GM19438 (cell line): ENCODE measurements at regions not wholly inside any gene's neighbourhood (a gene's known extent, or its start where the extent isn't known, plus 50 kb on each side); places are given as distances from the start of the nearest gene placed in this dataset.
"Not testable (repeated sequence)": the region's sequence is repeated elsewhere in the genome, so short reads cannot be mapped to it uniquely, and the experiment has no call there.

Experiments used
- ATAC-seq: cut with Tn5 transposase; IDR thresholded peaks from one replicate; pipeline ENCODE4 v1.9.1; 2021; ENCODE audit warnings: low read depth; ENCODE audit not compliant: unreplicated experiment

DNA sequence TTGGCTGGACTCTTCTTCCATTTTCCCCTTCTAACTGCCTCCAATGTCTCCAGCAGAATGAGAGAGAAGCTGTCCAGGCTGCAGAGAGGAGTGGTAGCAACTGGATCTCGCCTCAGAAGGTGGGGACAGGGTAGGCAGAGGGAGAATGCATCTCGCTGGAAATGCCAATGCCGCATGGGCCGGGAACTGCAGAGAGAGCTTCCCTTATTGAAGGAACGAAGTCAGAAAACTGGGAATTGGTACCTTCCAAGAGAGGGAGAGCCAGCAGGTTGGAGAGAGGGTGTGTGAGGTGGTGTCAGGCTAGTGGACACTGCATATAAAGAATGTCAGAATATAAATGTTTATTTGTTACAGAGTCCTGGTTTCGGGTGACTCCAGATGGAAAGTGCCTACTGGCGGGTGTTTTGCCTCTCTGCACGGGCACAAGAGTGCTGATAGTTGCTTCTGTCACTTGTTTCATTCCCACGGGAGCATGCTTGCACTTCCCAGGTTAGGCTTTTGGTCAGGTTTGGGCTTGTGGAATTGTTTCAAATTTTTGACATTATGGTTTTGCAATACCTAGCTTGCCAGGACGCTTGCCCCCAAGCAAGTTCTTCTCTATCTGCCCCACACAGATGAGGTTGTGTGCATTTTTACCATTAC lies 156.8 kb upstream of the STS start:
- ATAC-seq, result no peak

DNA sequence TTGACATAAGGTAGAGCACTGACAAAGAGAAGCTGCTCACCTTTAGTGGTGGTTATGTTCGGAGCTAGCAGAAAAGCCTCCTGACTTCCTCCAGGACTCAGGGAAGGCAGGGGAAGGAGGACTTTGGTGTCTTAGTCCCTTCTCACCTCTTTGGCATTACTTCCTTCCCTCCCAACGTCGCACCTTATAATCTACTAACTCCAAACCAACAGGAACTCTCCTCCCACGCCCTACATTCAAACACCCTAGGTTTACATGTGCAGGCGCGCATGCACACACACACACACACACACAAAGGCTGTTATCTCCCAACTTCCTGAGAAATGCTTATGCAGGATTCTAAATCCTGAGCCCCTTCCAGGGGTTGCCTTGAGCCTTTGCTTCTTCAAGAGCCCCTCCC lies 157.7 kb upstream of the STS start:
- ATAC-seq, result no peak

DNA sequence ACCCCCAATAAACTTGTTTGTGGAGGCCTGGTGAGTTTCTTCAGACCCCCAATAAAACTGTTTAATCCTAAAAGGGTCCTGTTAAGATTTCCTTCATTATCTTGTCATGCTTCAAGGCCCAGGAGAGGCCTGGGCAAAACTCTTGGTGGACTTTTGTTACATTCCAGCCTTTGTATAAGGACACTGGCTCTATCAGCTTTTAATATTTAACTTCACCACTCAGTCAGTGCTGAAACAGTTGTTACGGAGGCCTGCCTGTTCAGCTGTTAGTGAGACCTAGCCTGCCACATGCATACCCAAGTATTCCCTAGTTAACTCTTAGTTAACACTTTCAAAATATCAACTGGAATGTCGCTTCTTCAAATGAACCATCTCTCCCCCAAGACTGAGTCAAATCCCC lies 158.8 kb upstream of the STS start:
- ATAC-seq, result not testable (repeated sequence)

DNA sequence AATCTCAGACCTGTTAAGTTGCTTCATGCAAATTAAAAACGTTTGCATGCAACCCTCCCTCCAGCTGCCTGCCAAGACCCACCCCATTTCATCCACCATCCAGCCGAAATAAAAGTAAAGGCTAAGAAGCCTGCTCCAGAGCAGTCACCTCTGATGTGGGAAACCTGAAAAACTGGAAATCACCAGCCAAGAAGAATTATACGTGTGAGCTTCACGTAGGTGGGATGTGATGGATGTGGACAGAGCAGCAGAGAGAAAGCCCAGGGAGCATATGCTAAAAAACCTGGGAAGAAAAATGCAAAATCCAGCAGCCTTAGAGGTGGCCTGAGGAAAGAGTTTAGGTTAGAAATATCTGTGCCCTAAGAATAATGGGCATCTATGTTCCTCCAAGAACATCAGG lies 160.6 kb upstream of the STS start:
- no peak for ATAC-seq

DNA sequence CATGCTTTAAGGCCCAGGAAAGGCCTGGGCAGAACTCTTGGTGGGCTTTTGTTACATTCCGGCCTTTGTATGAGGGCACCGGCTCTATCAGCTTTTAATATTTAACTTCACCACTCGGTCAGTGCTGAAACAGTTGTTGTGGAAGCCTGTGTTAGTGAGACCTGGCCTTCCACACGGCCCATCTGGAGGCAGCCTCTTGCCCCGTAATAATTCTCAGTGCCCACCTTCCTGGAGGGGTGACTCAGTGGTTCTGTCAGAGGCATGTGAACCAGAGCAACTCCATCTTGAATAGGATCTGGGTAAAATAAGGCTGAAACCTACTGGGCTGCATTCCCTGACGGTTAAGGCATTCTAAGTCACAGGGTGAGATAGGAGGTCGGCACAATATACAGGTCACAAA lies 162.0 kb upstream of the STS start:
- no peak for ATAC-seq

DNA sequence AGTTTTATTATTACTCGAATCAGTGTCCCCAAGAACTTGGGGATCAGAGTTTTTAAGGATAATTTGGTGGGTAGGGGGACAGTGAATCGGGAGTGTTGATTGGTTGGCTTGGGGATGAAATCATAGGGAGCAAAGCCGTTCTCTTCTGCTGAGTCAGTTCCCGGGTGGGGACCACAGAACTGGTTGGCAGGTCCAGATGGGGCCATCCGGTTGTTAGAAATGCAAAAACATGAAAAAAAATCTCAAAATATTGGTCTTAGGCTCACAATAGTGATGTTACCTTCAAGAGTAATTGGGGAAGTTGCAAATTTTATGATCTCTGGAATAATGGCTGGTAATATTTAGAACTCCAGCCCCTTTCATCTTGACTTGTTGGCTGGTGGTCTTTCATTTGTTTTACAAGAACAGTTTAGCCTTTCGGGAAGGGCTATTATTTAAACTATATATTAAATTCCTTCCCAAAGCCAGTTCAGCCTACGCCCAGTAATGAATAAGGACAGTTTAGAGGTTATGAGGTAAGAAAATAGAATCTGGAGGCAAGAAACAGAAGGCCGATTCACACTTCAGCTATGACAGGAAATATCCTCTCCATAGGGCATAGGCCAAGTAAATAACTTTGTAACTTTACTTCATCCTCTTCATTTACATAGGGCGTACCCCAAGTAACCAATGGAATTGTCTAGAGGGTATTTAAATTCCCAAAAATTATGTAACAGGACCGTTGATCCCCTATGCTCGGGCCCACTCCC lies 164.1 kb upstream of the STS start:
- ATAC-seq, result no peak

DNA sequence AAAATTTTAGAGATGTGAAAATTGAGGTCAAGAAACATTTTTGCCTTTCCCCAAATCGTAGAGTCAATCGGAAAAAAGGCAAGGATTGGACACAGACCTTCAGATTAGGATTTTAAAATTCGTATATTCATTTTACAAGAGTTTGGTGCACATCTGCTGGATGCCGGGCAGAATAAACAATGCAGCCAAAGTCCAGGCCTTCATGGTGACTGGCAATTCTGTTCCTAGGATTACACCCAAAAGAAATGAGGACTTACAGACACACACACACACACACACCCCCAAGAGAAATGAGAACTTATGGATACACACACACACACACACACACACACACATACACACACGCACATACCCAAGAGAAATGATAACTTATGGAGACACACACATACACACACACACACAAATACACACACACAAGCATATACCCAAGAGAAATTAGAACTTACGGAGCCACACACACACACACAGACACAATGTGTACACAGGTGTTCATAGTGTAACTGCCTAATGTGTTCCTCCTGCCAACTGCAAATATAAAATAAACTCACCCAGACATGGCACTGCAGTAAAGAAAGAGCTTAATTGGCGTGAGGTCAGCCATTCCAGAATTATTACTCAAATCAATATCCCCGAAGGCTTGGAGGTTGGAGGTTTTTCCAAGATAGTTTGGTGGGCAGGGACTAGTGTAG lies 165.7 kb upstream of the STS start:
- ATAC-seq, result no peak

DNA sequence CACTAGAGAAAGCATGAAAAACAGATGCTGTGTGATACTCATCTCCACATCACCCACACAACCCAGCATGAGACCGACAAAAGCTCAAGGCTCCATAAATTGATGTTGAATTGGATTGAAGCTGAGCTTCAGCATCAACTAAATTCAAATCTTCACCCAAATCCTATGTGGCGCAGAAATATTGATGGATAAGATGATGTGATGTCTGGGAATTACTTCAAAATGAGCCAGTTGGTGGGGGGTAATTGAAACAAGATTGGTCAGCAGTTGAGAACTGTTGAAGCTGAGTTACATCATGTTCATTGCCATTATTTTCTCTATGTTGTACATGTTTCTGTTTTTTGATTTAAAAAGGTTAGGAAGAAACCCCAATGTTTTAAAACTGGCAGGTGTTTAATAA lies 166.5 kb upstream of the STS start:
- ATAC-seq, result no peak

DNA sequence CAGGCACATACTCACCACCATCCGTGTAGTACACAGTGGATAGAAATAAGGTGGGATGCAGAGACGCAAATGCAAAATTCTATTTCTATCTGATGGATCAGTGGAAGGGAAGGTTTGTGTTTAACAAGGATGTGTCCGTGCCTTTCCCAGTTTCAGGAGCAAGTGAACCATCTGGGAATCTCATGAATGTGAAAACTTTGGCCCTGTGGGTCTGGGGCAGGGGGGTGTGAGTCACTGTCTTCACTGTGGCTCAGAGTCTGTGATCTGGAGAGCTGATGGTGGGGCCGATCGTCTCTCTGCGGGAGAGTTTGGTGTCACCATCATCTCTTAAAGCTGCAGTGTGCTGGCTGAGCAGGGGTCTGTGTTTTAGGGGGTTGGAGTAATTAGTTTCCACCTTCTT lies 179.3 kb upstream of the STS start:
- ATAC-seq, result no peak

DNA sequence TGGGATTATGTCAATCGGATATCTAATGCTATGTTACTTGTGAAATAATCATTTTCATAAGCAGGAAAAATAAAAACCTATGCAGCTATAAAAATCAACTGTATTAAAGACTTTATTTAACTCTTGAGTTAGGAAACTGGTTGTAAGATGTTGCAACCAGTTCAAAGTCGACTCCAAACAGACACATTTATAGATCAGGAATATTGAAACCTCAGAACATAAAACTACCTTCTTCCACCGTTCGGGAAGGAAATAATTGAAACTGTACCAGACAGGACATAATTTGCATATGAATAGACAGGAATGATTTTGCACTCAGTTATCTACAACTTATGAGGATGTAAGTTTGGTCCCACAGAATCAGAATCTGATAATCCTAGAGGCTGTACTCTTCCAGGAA lies 181.8 kb upstream of the STS start:
- no peak for ATAC-seq

DNA sequence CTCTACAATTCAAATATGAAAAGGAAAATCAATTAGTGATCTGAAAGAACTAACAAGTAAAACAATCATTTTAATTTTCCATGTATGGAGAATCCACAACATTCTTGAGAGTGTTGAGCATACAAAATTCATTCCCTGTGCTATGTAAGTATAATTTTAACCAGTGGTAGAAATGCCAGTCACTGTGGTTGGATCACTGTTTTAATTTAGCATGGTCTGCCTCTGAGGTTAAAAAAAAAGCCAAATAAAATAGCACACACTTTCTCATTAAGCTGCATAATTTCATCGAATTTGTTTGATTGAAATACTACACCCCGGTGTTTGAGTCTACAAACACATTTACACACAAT lies 185.5 kb upstream of the STS start:
- no peak for ATAC-seq

DNA sequence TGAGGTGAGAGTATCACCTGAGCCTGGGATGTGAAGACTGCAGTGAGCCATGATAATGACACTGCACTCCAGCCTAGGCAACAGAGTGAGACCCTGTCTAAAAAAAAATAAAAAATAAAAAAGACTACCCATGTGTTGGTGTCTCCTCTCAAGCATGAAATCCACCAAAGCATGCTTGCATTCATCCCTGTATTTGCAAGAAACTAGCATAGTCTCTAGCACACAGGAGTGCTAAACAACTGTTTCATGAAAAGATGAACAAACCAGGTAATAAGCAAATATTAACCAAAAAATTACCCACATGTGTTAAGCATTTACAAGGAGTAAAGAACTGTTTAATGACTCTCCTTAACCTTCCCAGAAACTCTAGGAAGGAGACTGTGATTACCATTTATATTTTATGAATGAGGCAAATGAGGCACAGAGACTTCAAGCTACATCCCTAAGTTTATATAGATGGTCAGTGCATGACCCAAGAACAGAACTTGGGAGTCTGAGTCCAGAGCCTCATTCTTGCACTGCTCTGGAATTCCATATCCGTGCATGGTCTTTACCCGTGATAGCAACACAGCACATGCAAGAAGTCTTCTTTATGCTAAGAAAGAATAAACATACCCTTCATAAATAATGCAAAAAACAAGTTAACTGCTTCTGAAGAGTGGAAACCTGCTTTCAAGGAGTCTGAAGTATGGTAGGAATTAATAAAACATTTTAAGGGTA lies 186.1 kb upstream of the STS start:
- no peak for ATAC-seq

DNA sequence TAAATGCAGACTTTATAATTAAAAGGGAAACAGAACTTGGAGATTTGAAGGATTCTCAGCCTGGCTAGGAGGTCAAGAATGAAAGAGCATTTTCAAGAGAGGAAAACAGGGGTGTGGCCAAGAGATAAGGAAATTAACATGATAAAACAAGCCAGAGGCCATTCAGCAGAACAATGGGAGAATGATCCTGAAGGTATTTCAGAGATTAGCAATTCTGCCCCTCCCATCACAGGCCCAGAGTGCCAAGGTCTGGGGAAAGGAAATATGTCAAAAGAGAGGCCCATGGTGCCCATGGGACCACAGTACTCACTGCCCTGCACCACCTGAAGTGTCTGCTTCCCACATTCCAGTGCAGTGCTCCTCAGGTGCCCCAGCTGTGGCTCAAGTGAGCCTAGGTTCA lies 188.5 kb upstream of the STS start:
- no peak for ATAC-seq

DNA sequence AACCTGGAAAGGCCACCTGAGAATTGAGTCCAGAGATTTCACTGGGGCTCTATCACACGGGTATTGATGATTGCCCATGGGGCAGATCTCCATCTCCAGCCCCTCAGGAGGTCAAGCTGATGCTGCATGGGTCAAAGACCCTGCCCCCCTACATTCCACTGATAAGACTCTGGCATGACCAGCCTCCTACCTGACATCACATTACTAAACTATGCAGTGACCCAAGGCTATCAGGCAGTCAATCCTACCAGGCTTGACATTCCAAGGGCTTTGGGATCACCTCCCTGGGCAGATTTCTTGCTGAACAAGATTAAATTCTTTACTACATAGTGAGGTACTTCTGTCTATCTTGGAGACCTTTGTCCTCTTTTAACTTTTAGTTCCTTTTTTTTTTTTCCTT lies 192.7 kb upstream of the STS start:
- ATAC-seq, result no peak

DNA sequence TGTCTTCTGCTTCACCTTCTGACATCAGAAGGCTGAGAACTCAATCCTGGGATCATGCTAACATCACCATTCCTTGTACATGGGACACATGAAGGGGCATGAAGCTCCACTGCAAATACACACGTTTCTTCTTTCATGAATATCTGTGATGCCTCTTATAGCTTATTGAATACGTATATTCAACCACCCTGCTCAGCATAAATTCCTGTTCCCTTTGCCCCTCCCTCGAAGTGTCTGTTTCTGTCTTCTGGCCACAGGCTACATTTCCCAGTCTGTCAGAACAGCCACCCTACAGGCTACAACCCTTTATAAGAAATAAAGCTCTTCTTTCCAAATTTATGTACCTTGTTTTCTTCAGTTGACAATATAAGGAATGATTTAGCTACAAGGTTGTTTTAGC lies 201.3 kb upstream of the STS start:
- ATAC-seq, result no peak

DNA sequence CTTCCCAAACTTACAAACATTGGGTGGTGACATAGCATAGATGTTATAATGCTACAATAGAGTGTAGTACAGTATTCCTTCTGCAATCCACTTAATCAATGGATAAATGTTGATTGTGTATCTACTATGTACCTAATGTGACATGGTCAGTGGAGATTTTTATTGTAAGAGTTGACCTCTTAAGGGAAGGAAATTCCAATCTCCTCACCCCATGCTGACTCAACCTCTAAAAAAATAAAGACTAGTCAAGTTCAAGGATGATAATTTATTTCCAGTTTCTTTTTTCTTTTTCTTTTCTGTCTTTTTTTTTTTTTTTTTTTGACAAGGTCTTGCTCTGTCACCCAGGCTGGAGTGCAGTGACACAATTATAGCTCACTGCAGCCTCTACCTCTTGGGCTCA lies 206.5 kb upstream of the STS start:
- no peak for ATAC-seq

DNA sequence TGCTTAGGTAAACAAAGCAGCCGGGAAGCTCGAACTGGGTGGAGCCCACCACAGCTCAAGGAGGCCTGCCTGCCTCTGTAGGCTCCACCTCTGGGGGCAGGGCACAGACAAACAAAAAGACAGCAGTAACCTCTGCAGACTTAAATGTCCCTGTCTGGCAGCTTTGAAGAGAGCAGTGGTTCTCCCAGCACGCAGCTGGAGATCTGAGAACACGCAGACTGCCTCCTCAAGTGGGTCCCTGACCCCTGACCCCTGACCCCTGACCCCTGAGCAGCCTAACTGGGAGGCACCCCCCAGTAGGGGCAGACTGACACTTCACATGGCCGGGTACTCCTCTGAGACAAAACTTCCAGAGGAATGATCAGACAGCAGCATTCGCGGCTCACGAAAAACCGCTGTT lies 214.6 kb upstream of the STS start:
- ATAC-seq, result not testable (repeated sequence)

DNA sequence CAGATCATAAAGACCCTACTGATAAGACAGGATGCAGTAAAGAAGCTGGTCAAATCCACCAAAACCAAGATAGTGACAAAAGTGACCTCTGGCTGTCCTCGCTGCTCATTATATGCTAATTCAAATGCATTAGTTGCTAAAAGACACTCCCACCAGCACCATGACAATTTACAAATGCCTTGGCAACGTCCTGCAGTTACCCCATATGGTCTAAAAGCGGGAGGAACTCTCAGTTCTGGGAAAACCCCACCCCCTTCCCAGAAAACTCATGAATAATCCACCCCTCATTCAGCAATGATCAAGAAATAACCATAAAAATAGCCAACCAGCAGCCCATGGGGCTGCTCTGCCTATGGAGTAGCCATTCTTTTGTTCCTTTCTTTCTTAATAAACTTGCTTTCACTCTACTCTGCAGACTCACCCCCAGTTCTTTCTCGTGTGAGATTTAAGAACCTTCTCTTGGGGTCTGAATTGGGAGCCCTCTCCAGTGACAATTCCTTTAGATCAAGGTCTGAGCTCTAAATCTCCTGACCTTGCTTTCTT lies 217.1 kb upstream of the STS start:
- ATAC-seq, result no peak

DNA sequence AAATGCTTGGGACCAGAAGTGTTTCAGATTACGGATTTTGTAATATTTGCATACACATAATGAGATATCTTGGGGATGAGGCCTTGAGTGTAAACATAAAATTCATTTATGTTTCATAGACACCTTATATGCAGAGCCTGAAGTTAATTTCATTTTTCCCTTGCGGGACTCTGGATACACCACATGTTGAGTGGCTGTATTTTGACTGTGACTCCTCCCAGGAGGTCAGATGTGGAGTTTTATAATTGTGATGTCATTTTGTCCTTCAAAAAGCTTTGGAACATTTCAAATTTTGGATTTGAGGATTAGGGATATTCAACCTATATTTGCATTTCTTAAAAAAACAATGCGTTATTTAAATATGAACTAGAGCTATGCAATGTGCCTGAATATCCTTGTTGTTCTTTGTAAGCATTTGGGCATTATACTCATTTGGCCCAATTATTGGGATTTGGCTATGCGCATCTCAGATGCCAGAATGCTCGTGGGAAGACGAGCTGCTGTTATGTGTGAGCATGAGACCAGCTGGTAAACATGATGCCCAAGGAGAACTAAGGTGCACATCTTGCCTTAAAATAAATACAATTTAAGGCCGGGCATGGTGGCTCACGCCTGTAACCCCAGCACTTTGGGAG lies 223.0 kb upstream of the STS start:
- ATAC-seq, result no peak

DNA sequence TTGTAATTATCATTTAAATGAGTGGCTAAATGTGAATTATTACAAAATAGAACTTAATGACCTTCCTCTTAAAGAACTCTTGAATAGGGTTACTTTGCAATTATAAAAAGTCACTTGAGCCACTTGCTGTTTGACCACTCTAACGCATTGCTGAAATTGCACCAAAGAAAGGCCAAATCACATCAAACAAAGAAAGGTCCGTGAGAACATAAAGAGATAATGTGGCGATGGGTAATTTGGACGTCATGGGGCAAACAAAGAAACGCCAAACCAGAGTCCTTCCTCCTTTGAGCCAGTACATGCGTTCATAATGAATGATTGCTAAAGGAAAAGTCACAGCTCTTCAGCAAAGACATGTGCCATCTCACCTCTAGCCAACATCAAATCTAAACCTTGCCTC lies 229.8 kb upstream of the STS start:
- ATAC-seq, result no peak

DNA sequence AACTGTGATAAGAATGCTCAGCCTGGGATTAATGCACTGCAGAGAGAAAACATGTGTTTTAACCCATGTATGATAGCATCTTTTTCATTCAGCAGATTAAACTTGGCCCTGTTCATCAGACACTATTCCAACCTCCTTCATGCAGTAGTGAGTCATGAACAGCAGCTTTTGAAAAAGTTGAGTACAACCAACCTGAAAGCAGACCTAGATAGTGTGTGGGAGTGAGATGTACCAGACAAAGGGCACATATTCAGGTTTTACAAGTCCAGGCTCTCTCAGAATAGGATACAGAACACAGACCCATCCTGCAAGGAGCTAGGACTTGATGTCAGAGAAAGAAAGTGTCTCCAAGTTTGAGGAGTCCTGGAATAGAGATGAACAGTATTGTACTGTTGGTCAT lies 237.3 kb upstream of the STS start:
- ATAC-seq, result no peak
